ENCODE measurements at regions not wholly inside any gene's neighbourhood (a gene's known extent, or its start where the extent isn't known, plus 50 kb on each side); places are given as distances from the start of the nearest gene placed in this dataset.

DNA sequence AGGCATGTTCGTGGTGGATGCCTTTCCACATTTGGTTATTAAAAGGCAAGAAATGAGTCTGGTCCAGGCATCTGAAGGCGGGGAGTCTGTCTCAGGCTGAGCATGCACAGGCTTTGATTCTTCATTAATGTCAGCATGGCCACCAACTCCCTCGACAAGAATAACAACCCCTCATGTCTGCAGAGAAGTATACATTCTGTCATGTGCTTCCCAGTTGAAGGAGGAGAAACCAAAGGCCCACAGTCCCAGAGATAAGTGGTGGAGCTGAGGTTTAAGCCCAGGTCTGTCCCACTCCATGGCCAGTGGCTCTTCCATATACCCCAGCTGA is 61.6 kb upstream of the LAPTM5 start:
- H3K4me1 ChIP-seq: peaks cover 10% of the 10 kb centered on the region
- DNase-seq (no peak), ATAC-seq (no peak)
- WGBS, 3 donors: 66% methylated on average over 3 of the region's 3 CpGs
- H3K36me3 ChIP-seq (ENCODE audit: insufficient read depth in 1 of 2, low read depth in 1 of 2): no peaks in the 10 kb centered on the region
- intact Hi-C loops (cut with DNase I): no loop called here
- H3K9me3 ChIP-seq: no peaks in the 10 kb centered on the region
- no peak overlapping the region for H3K4me3 ChIP-seq
- H3K27me3 ChIP-seq (ENCODE audit: insufficient read depth in 3 of 3, low read length in 2 of 3): peaks cover 0 to 20% (median 0%) of the 10 kb centered on the region in 3 donors
- TF ChIP-seq CTCF (IDR thresholded peaks at IDR 0.05): no peak
- H3K27ac ChIP-seq: no peak overlapping the region

GRCh38 chr1:30818568-30819243 is 61.1 kb upstream of the LAPTM5 start:
- Histone ChIP-seq H3K27me3 (ENCODE audit: insufficient read depth in 3 of 3, low read length in 2 of 3) (peaks cover 0 to 24% (median under 1%) of the 10 kb centered on the region in 3 donors), H3K36me3 (ENCODE audit: insufficient read depth in 1 of 2, low read depth in 1 of 2) (no peaks in the 10 kb centered on the region), H3K4me1 (peaks cover 8% of the 10 kb centered on the region), H3K9me3 (no peaks in the 10 kb centered on the region), H3K4me3 (no peak overlapping the region), H3K27ac (no peak overlapping the region)
- no peak for ATAC-seq
- WGBS, 3 donors: 57 to 72% (median 58%) methylated on average over 10 of the region's 10 CpGs
- no peak for DNase-seq
- intact Hi-C loops (cut with DNase I): no loop called here
- no peak for TF ChIP-seq CTCF (IDR thresholded peaks at IDR 0.05)

GRCh38 chr1:30817548-30817947 is 60.0 kb upstream of the LAPTM5 start:
- Histone ChIP-seq H3K4me3 (no peak overlapping the region), H3K27me3 (ENCODE audit: insufficient read depth in 3 of 3, low read length in 2 of 3) (peaks cover 0 to 24% (median 1%) of the 10 kb centered on the region in 3 donors), H3K4me1 (no peaks in the 10 kb centered on the region), H3K9me3 (no peaks in the 10 kb centered on the region), H3K36me3 (ENCODE audit: insufficient read depth in 1 of 2, low read depth in 1 of 2) (no peaks in the 10 kb centered on the region), H3K27ac (no peak overlapping the region)
- 89 to 94% (median 89%) methylated on average over 3 of the region's 3 CpGs for WGBS, 3 donors
- intact Hi-C loops (cut with DNase I): no loop called here
- DNase-seq (no peak), ATAC-seq (no peak)
- no peak for TF ChIP-seq CTCF (IDR thresholded peaks at IDR 0.05)

DNA sequence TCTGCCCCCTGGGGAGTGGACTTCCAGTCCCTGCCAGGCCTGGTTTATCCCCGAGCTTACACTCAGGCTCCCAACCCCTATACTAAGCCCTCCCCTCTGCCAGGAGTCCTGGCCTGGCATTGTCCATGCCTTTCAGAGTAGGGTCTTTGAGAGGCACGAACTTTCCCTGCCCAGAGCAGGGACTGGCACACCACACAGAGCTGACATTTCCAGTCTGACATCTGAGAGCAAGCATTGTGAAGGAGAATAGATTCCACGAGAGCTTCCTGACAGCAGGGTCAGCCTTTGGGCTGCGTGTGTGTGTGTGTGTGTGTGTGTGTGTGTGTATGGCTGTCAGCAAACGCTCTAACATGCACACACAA is 59.5 kb upstream of the LAPTM5 start:
- Histone ChIP-seq H3K4me1 (no peaks in the 10 kb centered on the region), H3K4me3 (no peak overlapping the region), H3K36me3 (ENCODE audit: insufficient read depth in 1 of 2, low read depth in 1 of 2) (no peaks in the 10 kb centered on the region), H3K27ac (no peak overlapping the region), H3K27me3 (ENCODE audit: insufficient read depth in 3 of 3, low read length in 2 of 3) (peaks cover 0 to 24% (median 1%) of the 10 kb centered on the region in 3 donors), H3K9me3 (no peaks in the 10 kb centered on the region)
- ATAC-seq (no peak), DNase-seq (no peak)
- intact Hi-C loops (cut with DNase I): no loop called here
- 30 to 46% (median 45%) methylated on average over 5 of the region's 5 CpGs for WGBS, 3 donors
- TF ChIP-seq CTCF (IDR thresholded peaks at IDR 0.05): no peak

All from psoas muscle (tissue), 7 donors.